ENCODE measurements at regions not wholly inside any gene's neighbourhood (a gene's known extent, or its start where the extent isn't known, plus 50 kb on each side); places are given as distances from the start of the nearest gene placed in this dataset.
"Not testable (repeated sequence)": the region's sequence is repeated elsewhere in the genome, so short reads cannot be mapped to it uniquely, and the experiment has no call there.

DNA sequence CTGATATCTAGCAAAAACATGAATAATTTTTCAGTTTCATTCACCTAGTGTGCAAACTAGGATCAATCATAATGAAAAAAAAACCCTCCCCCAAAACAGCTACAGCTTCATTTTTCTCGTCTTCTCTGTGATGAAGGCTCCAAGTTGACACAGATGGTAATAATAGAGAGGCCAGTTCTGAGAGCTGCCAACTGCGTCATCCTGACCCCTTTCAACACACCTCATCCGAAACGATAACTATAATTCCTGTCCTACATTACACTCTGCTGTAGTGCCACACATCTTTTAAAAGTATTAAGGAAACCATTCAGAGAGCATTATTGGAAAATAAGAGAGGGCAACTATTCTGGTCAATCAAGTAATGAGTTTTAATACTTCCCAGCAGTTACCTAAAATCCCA is 962.3 kb upstream of the ADAMTS5 start:
- not testable (repeated sequence) for TF ChIP-seq POLR2A, CTCF (IDR thresholded peaks at IDR 0.05)
